H9 (cell line): ENCODE measurements at regions not wholly inside any gene's neighbourhood (a gene's known extent, or its start where the extent isn't known, plus 50 kb on each side); places are given as distances from the start of the nearest gene placed in this dataset.

Experiments
- DNase-seq: peaks from one replicate; pipeline ENCODE4 v3.0.0-alpha.2; 2017
- H2AFZ ChIP-seq: one replicate; pipeline ENCODE4 v1.6.1; 2013; ENCODE audit warnings: mild to moderate bottlenecking, low read length, control low read depth, moderate library complexity
- H2AK5ac ChIP-seq: 2 replicates; pipeline ENCODE4 v1.6.1; 2013; ENCODE audit warnings: low read length, control low read depth, mixed read lengths; ENCODE audit not compliant: insufficient read length
- H2BK120ac ChIP-seq: one replicate; pipeline ENCODE4 v1.6.1; 2013; ENCODE audit warnings: low read depth, mild to moderate bottlenecking, low read length, control low read depth, inconsistent platforms; ENCODE audit not compliant: poor library complexity, severe bottlenecking
- H2BK12ac ChIP-seq: 2 replicates; pipeline ENCODE4 v1.6.1; 2013; ENCODE audit warnings: low read length, control low read depth, mixed read lengths, low read depth; ENCODE audit not compliant: insufficient read length
- H2BK15ac ChIP-seq: 2 replicates; pipeline ENCODE4 v1.6.1; 2013; ENCODE audit warnings: low read depth, low read length, control low read depth
- H2BK20ac ChIP-seq: one replicate; pipeline ENCODE4 v1.6.1; 2013; ENCODE audit warnings: low read depth, mild to moderate bottlenecking, low read length, control low read depth, inconsistent platforms; ENCODE audit not compliant: poor library complexity, severe bottlenecking
- H2BK5ac ChIP-seq: 2 replicates; pipeline ENCODE4 v1.6.1; 2013; ENCODE audit warnings: low read length, control low read depth, mixed read lengths; ENCODE audit not compliant: insufficient read length
- H3K14ac ChIP-seq: 2 replicates; pipeline ENCODE4 v1.6.1; 2013; ENCODE audit warnings: low read length, control low read depth; ENCODE audit not compliant: insufficient read depth
- H3K18ac ChIP-seq: 2 replicates; pipeline ENCODE4 v1.6.1; 2013; ENCODE audit warnings: low read depth, mild to moderate bottlenecking, mixed read lengths, low read length, control low read depth; ENCODE audit not compliant: insufficient read length
- H3K23ac ChIP-seq: 2 replicates; pipeline ENCODE4 v1.6.1; 2013; ENCODE audit warnings: low read length, control low read depth, mixed read lengths, low read depth; ENCODE audit not compliant: insufficient read length
- H3K23me2 ChIP-seq: 2 replicates; pipeline ENCODE4 v1.6.1; 2013; ENCODE audit warnings: low read depth, mild to moderate bottlenecking, mixed read lengths, low read length, control low read depth; ENCODE audit not compliant: insufficient read length, poor library complexity, severe bottlenecking
- H3K27ac ChIP-seq: 2 replicates; pipeline ENCODE4 v1.5.1; 2013; ENCODE audit warnings: low read length, control low read depth, mixed read lengths, low read depth; ENCODE audit not compliant: insufficient read length
- H3K27me3 ChIP-seq: 2 replicates; pipeline ENCODE4 v1.6.1; 2013; ENCODE audit warnings: low read length, control low read depth, inconsistent platforms; ENCODE audit not compliant: insufficient read depth
- H3K4ac ChIP-seq: 2 replicates; pipeline ENCODE4 v1.6.1; 2013; ENCODE audit warnings: low read depth, mild to moderate bottlenecking, control low read depth, inconsistent platforms, low read length, moderate library complexity
- H3K4me1 ChIP-seq: 2 replicates; pipeline ENCODE4 v1.6.1; 2013; ENCODE audit warnings: low read length, control low read depth, inconsistent platforms; ENCODE audit not compliant: insufficient read depth
- H3K4me2 ChIP-seq: 2 replicates; pipeline ENCODE4 v1.6.1; 2013; ENCODE audit warnings: low read length, control low read depth, mixed read lengths; ENCODE audit not compliant: insufficient read length, insufficient read depth
- H3K56ac ChIP-seq: 2 replicates; pipeline ENCODE4 v1.6.1; 2013; ENCODE audit warnings: low read depth, mild to moderate bottlenecking, mixed read lengths, low read length, control low read depth; ENCODE audit not compliant: insufficient read length
- H3K79me1 ChIP-seq: 2 replicates; pipeline ENCODE4 v1.6.1; 2013; ENCODE audit warnings: low read depth, mild to moderate bottlenecking, moderate library complexity, low read length, control low read depth, inconsistent platforms; ENCODE audit not compliant: insufficient read depth, poor library complexity, severe bottlenecking
- H3K79me2 ChIP-seq: 2 replicates; pipeline ENCODE4 v1.6.1; 2013; ENCODE audit warnings: low read length, control low read depth, inconsistent platforms; ENCODE audit not compliant: insufficient read depth
- H3K9ac ChIP-seq: 2 replicates; pipeline ENCODE4 v1.6.1; 2013; ENCODE audit warnings: low read length, control low read depth, mixed read lengths; ENCODE audit not compliant: insufficient read length; ENCODE audit errors: extremely low read depth
- H3K9me3 ChIP-seq: one replicate; pipeline ENCODE4 v1.6.1; 2013; ENCODE audit warnings: low read depth, low read length, inconsistent platforms; ENCODE audit not compliant: control insufficient read depth
- H3T11ph ChIP-seq: one replicate; pipeline ENCODE4 v1.6.1; 2013; ENCODE audit warnings: mild to moderate bottlenecking, low read length, control low read depth, inconsistent platforms
- H4K20me1 ChIP-seq: one replicate; pipeline ENCODE4 v1.6.1; 2013; ENCODE audit not compliant: control insufficient read depth, insufficient read length, insufficient read depth
- H4K5ac ChIP-seq: 2 replicates; pipeline ENCODE4 v1.6.1; 2013; ENCODE audit warnings: low read depth, mild to moderate bottlenecking, mixed read lengths, low read length, control low read depth; ENCODE audit not compliant: insufficient read length
- H4K8ac ChIP-seq: replicated peaks from 2 replicates; pipeline ENCODE4 v1.6.1; 2013; ENCODE audit warnings: low read length, control low read depth, mixed read lengths, low read depth; ENCODE audit not compliant: insufficient read length
- H4K91ac ChIP-seq: 2 replicates; pipeline ENCODE4 v1.6.1; 2013; ENCODE audit warnings: low read depth, mild to moderate bottlenecking, moderate library complexity, mixed read lengths, low read length, control low read depth; ENCODE audit not compliant: insufficient read length
- H3K27ac Mint-ChIP-seq, 3 experiments: 2 replicates in 2 of 3; 3 replicates in 1 of 3; pipeline ENCODE4 v1.8.0; 2020 to 2021; ENCODE audit warnings: mixed read lengths in 3 of 3, mild to moderate bottlenecking in 1 of 3, moderate library complexity in 1 of 3
- H3K27me3 Mint-ChIP-seq: 2 replicates; pipeline ENCODE4 v1.8.0; 2021; ENCODE audit warnings: low read depth, mild to moderate bottlenecking, moderate library complexity, mixed read lengths
- H3K36me3 Mint-ChIP-seq, 3 experiments: 2 replicates in 2 of 3; 3 replicates in 1 of 3; pipeline ENCODE4 v1.8.0; 2020 to 2021; ENCODE audit warnings: low read depth in 3 of 3, mixed read lengths in 3 of 3; ENCODE audit not compliant: insufficient read depth in 1 of 3
- H3K4me1 Mint-ChIP-seq, 2 experiments: 2 replicates each; pipeline ENCODE4 v1.8.0; 2020; ENCODE audit warnings: mixed read lengths in 2 of 2
- H3K4me3 Mint-ChIP-seq, 2 experiments: 2 replicates in 1 of 2; 3 replicates in 1 of 2; pipeline ENCODE4 v1.8.0; 2020 to 2021; ENCODE audit warnings: mild to moderate bottlenecking in 2 of 2, mixed read lengths in 2 of 2, moderate library complexity in 1 of 2
- H3K9me3 Mint-ChIP-seq, 2 experiments: 2 replicates in 1 of 2; 3 replicates in 1 of 2; pipeline ENCODE4 v1.8.0; 2020; ENCODE audit warnings: mild to moderate bottlenecking in 2 of 2, mixed read lengths in 2 of 2, moderate library complexity in 1 of 2
- CTCF ChIP-seq: fragments of 200-600 bp; sonication (generic); conservative IDR thresholded peaks from 3 replicates; pipeline ENCODE4 v1.8.0; 2021; ENCODE audit warnings: antibody characterized with exemption, mild to moderate bottlenecking
- WGBS: extraction: QIAGEN DNeasy Blood & Tissue Kit; methylation state at CpG from one replicate; pipeline ENCODE4 v1.1.7; 2013; ENCODE audit warnings: missing lambda C conversion rate, low lambda C conversion rate, mixed read lengths; ENCODE audit not compliant: insufficient read length; ENCODE audit errors: extremely low coverage; 5-methylcytosine and 5-hydroxymethylcytosine counted together

- H4K8ac ChIP-seq = no peak overlapping the region
- no peak overlapping the region for H3K4ac ChIP-seq
- H3K4me2 ChIP-seq = no peak overlapping the region
- no peaks in the 10 kb centered on the region for H3K27me3 ChIP-seq
- H2BK5ac ChIP-seq = no peak overlapping the region
- no peak overlapping the region for H4K5ac ChIP-seq
- no peaks in the 10 kb centered on the region for H3K79me2 ChIP-seq
- Mint-ChIP-seq H3K9me3 (no peaks in the 10 kb centered on the region), H3K27ac (no peak overlapping the region), H3K4me3 (no peak overlapping the region), H3K4me1 (peaks cover 54 to 55% of the 10 kb centered on the region in 2 experiments), H3K27me3 (no peaks in the 10 kb centered on the region; the same call in none of the 2 replicates), H3K36me3 (peaks cover 0 to 5% (median 2%) of the 10 kb centered on the region in 3 experiments; a peak in 1 of 7 replicates)
- H3K14ac ChIP-seq = no peak overlapping the region
- no peak overlapping the region for H3K9ac ChIP-seq
- H2AK5ac ChIP-seq = no peak overlapping the region
- no peak overlapping the region for H2BK120ac ChIP-seq
- no peak overlapping the region for H4K91ac ChIP-seq
- no peaks in the 10 kb centered on the region for H4K20me1 ChIP-seq
- H3T11ph ChIP-seq = no peak overlapping the region
- no peak overlapping the region for H3K27ac ChIP-seq
- no peak overlapping the region for H2BK20ac ChIP-seq
- no peak overlapping the region for H3K18ac ChIP-seq
- no peak overlapping the region for H3K23ac ChIP-seq
- no peak overlapping the region for H2AFZ ChIP-seq
- H2BK15ac ChIP-seq = no peak overlapping the region
- no peaks in the 10 kb centered on the region for H3K23me2 ChIP-seq
- no peaks in the 10 kb centered on the region for H3K9me3 ChIP-seq
- no peak overlapping the region for H3K56ac ChIP-seq
- no peak for TF ChIP-seq CTCF
- WGBS = no CpG with 5 or more reads among the region's 5 CpGs
- H2BK12ac ChIP-seq = no peak overlapping the region
- peaks cover 17% of the 10 kb centered on the region for H3K4me1 ChIP-seq
- DNase-seq = no peak
- H3K79me1 ChIP-seq = no peaks in the 10 kb centered on the region
Observed at GRCh38 chr3:168613151-168613550, 517.4 kb upstream of the GOLIM4 start.
